Neutrophil (primary cell): ENCODE measurements at regions not wholly inside any gene's neighbourhood (a gene's known extent, or its start where the extent isn't known, plus 50 kb on each side); places are given as distances from the start of the nearest gene placed in this dataset.

ENCODE experiments used
- H3K27ac ChIP-seq: fragments of 200-600 bp; sonication (generic); 2 replicates; pipeline ENCODE4 v1.5.1; 2016; ENCODE audit warnings: mild to moderate bottlenecking, moderate library complexity
- H3K27me3 ChIP-seq: fragments of 200-600 bp; sonication (generic); 2 replicates; pipeline ENCODE4 v1.6.0; 2016; ENCODE audit warnings: mild to moderate bottlenecking
- H3K36me3 ChIP-seq: fragments of 200-600 bp; sonication (generic); 2 replicates; pipeline ENCODE4 v1.5.1; 2017
- H3K4me1 ChIP-seq, 2 experiments: fragments of 200-600 bp in 1 of 2; sonication (generic) in 1 of 2; 1 replicate in 1 of 2; 2 replicates in 1 of 2; pipeline versions ENCODE4 v1.5.1 to v1.6.1; 2013 to 2016; ENCODE audit warnings: low read depth in 1 of 2, low read length in 1 of 2, mild to moderate bottlenecking in 1 of 2, moderate library complexity in 1 of 2; ENCODE audit not compliant: control insufficient read depth in 1 of 2, insufficient read depth in 1 of 2
- H3K4me3 ChIP-seq, 2 experiments: fragments of 200-600 bp in 1 of 2; sonication (generic) in 1 of 2; 1 replicate in 1 of 2; 2 replicates in 1 of 2; pipeline ENCODE4 v1.5.1; 2013 to 2016; ENCODE audit warnings: low read depth in 1 of 2, low read length in 1 of 2, mild to moderate bottlenecking in 1 of 2, moderate library complexity in 1 of 2
- H3K9me3 ChIP-seq: fragments of 200-600 bp; sonication (generic); 2 replicates; pipeline ENCODE4 v1.5.1; 2016
- TF ChIP-seq, protein P1 (sequence below): fragments of 200-600 bp; sonication (generic); IDR thresholded peaks from 2 replicates; pipeline ENCODE4 v1.5.1; 2016; ENCODE audit warnings: antibody characterized with exemption

DNA sequence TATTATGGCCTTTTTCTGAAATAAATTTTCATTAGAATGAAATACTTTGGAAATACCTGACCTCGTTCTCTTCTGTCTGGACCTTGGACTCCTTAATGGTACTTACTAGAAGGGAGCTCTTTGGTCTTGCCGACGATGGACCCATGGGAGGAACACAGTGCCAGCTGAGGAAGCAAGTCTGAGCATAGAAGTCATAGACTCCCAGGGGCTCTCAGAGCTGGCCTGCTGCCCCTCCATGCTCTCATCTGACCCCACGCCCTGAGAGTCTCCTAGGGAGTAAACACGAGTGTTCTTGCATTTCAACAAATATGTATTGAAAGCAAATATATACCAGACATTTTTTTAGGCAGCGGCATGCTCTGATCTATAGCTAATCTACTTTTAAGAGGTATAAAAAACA is 87.8 kb downstream of the PLEKHG1 start:
- no peak overlapping the region for H3K4me3 ChIP-seq
- H3K9me3 ChIP-seq, result no peaks in the 10 kb centered on the region
- H3K27me3 ChIP-seq, result peaks cover 16% of the 10 kb centered on the region
- no peaks in the 10 kb centered on the region for H3K36me3 ChIP-seq
- H3K4me1 ChIP-seq, result peaks cover 11 to 23% of the 10 kb centered on the region in 2 experiments
- H3K27ac ChIP-seq, result no peak overlapping the region
- TF ChIP-seq, protein P1, sequence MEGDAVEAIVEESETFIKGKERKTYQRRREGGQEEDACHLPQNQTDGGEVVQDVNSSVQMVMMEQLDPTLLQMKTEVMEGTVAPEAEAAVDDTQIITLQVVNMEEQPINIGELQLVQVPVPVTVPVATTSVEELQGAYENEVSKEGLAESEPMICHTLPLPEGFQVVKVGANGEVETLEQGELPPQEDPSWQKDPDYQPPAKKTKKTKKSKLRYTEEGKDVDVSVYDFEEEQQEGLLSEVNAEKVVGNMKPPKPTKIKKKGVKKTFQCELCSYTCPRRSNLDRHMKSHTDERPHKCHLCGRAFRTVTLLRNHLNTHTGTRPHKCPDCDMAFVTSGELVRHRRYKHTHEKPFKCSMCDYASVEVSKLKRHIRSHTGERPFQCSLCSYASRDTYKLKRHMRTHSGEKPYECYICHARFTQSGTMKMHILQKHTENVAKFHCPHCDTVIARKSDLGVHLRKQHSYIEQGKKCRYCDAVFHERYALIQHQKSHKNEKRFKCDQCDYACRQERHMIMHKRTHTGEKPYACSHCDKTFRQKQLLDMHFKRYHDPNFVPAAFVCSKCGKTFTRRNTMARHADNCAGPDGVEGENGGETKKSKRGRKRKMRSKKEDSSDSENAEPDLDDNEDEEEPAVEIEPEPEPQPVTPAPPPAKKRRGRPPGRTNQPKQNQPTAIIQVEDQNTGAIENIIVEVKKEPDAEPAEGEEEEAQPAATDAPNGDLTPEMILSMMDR, result no peak

DNA sequence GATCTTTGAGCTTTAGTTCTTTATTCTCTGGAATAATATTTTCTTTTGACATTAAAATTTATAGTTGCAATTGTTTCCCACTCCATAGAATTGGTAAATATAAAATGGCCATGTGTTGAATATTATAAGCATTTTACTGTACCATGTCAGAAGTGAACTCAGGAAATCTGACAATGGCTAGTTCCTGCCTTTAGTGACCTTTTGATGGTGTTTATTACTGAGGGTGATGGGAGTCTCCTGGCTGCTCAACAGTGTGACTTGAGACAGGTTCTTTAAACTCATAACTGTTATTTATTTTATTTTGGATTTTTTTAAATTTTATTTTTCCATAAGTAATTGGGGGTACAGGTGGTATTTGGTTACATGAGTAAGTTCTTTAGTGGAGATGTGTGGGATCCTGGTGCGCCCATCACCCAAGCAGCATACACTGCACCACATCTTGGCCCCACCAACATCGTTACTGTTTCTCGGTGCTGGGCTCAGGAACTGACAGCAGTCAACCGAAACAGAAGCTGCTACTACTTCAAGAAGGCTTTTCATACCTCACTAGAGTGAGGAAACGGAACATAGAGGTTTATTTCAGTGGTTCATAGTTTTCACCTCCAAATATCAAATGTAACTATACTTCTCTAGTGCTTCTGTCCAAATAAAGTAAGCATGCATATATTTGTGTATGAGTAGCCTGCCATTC is 90.4 kb downstream of the PLEKHG1 start:
- H3K27ac ChIP-seq, result no peak overlapping the region
- peaks cover 2% of the 10 kb centered on the region for H3K27me3 ChIP-seq
- H3K4me1 ChIP-seq, result peaks cover 0 to 1% of the 10 kb centered on the region in 2 experiments

DNA sequence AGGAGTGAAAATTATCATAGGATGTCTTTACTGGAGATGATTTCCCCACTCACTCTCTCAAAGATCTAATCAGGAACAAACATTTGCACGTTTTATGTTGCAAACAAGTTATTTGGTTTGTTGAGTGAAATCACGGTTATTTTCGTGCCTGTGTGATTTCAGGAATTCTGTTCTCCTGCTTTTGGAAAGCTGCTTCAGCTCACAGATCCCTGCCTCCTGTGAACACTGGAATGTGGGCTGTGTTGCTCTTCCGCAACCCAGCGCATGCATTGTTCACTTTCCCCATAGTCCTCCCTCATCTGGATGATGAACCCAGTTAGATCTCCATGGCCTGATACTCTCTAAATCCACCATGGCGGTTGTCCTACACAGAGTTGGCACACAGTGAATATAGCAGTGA is 91.0 kb downstream of the PLEKHG1 start:
- Histone ChIP-seq H3K27ac (no peak overlapping the region), H3K4me3 (no peak overlapping the region), H3K4me1 (no peaks in the 10 kb centered on the region), H3K27me3 (no peaks in the 10 kb centered on the region), H3K36me3 (no peaks in the 10 kb centered on the region), H3K9me3 (no peaks in the 10 kb centered on the region)
- TF ChIP-seq, protein P1, result no peak

More for the DNA sequence above, 90.4 kb downstream of the PLEKHG1 start:
- Histone ChIP-seq H3K9me3 (no peaks in the 10 kb centered on the region), H3K4me3 (no peak overlapping the region), H3K36me3 (no peaks in the 10 kb centered on the region)
- TF ChIP-seq, protein P1, result no peak

DNA sequence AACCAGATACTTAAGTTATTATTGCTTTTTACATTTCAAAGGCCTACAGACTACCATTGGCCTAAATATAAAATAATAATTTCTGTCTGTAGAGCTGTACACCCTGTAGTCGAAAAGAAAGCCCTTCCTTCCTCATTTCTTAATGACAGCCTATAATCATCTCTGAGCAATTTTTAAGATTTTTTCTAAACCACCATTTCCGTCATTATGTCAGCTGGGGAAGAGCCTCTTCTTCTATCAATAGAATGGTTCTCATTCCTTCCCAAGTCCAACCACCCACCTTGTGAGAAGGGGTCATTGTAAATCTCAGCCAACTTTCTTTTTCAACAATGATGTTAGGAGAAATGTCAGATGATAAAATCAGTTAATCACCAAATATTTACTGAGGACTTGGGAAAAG is 91.8 kb downstream of the PLEKHG1 start:
- Histone ChIP-seq H3K9me3 (no peaks in the 10 kb centered on the region), H3K4me3 (no peak overlapping the region), H3K27me3 (no peaks in the 10 kb centered on the region), H3K36me3 (no peaks in the 10 kb centered on the region), H3K4me1 (no peaks in the 10 kb centered on the region), H3K27ac (no peak overlapping the region)
- TF ChIP-seq, protein P1, result no peak

DNA sequence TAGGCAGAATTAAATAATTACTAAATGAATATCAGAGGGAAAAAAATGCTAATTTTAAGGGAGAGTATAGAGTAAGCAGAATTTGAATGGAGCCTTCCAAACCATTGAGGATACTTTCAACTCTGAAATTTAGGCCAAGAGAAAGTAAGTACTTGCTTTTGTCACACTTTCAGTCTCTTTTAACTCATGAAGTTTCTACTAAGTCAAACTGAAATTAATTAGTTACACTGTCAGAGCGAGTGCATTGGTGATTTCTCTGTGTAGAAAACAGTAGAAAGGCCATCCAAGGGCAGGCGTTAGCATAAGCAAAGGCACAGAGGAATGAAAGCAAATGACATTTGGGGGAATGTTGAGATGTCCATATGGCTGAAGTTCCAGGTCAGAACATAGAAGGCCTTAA is 92.9 kb downstream of the PLEKHG1 start:
- Histone ChIP-seq H3K4me1 (no peaks in the 10 kb centered on the region), H3K27me3 (no peaks in the 10 kb centered on the region), H3K27ac (no peak overlapping the region), H3K4me3 (no peak overlapping the region), H3K9me3 (no peaks in the 10 kb centered on the region), H3K36me3 (no peaks in the 10 kb centered on the region)
- TF ChIP-seq, protein P1, result no peak
